ENCODE measurements at regions not wholly inside any gene's neighbourhood (a gene's known extent, or its start where the extent isn't known, plus 50 kb on each side); places are given as distances from the start of the nearest gene placed in this dataset.

GRCh38 chr4:52367282-52367830, 291.7 kb downstream of the USP46 start:
- Histone ChIP-seq H3K9me3 (replicated peaks; ENCODE audit: control insufficient read depth, insufficient read depth, low read length) (no peaks in the 10 kb centered on the region), H3K9me1 (replicated peaks; ENCODE audit: control insufficient read depth, extremely low read depth, insufficient read depth, low read length) (no peaks in the 10 kb centered on the region), H2AFZ (ENCODE audit: low read depth, low read length) (no peak overlapping the region), H3K27ac (ENCODE audit: insufficient read depth, low read depth, low read length) (no peak overlapping the region), H3K4me3 (replicated peaks in 1 of 3; ENCODE audit: insufficient read depth in 1 of 3, low read depth in 1 of 3, low read length in 3 of 3) (no peak overlapping the region), H3K27me3 (ENCODE audit: control insufficient read depth in 2 of 2, insufficient read depth in 2 of 2, low read length in 2 of 2) (peaks cover 0 to 2% of the 10 kb centered on the region in 2 experiments), H3K79me2 (ENCODE audit: control insufficient read depth, insufficient read depth, low read length) (no peaks in the 10 kb centered on the region), H3K4me2 (ENCODE audit: insufficient read depth, low read length) (no peak overlapping the region), H3K4me1 (ENCODE audit: control insufficient read depth, extremely low read depth, insufficient read depth, low read length) (no peaks in the 10 kb centered on the region), H4K20me1 (replicated peaks; ENCODE audit: control insufficient read depth, extremely low read depth, insufficient read depth, low read length) (no peaks in the 10 kb centered on the region), H3K36me3 (ENCODE audit: control insufficient read depth in 2 of 2, extremely low read depth in 1 of 2, insufficient read depth in 2 of 2, low read length in 2 of 2) (no peaks in the 10 kb centered on the region), H3K9ac (replicated peaks; ENCODE audit: extremely low read depth, insufficient read depth, low read length) (no peak overlapping the region)
- dilution Hi-C loops (cut with MboI; ENCODE audit: extremely low pct_ligation_motif_present, low sequenced_read_pairs), result no loop called here
- no TSS peak for BruUV-seq (replicated peaks)
- TF ChIP-seq JUN (IDR thresholded peaks at IDR 0.05; ENCODE audit: borderline replicate concordance, insufficient read depth, insufficient read length, low read depth) (no peak), FOS (IDR thresholded peaks at IDR 0.05; ENCODE audit: borderline replicate concordance, insufficient read depth, low read length) (no peak), POLR2AphosphoS5 (IDR thresholded peaks at IDR 0.05; ENCODE audit: insufficient read depth, low read depth, low read length) (no peak), GATA2 (IDR thresholded peaks at IDR 0.05; ENCODE audit: insufficient read depth, insufficient read length, low read depth, low read length) (no peak), POLR2A (IDR thresholded peaks at IDR 0.05; ENCODE audit: low read depth, low read length) (no peak), MYC (IDR thresholded peaks at IDR 0.05; ENCODE audit: low read depth, low read length) (no peak), EZH2 (IDR thresholded peaks at IDR 0.05; ENCODE audit: borderline replicate concordance, low read depth, low read length, severe bottlenecking) (no peak)
- TF ChIP-seq, protein P1, sequence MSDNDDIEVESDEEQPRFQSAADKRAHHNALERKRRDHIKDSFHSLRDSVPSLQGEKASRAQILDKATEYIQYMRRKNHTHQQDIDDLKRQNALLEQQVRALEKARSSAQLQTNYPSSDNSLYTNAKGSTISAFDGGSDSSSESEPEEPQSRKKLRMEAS (IDR thresholded peaks at IDR 0.05; ENCODE audit: insufficient read depth, insufficient read length), result no peak
- TF ChIP-seq, protein P2, sequence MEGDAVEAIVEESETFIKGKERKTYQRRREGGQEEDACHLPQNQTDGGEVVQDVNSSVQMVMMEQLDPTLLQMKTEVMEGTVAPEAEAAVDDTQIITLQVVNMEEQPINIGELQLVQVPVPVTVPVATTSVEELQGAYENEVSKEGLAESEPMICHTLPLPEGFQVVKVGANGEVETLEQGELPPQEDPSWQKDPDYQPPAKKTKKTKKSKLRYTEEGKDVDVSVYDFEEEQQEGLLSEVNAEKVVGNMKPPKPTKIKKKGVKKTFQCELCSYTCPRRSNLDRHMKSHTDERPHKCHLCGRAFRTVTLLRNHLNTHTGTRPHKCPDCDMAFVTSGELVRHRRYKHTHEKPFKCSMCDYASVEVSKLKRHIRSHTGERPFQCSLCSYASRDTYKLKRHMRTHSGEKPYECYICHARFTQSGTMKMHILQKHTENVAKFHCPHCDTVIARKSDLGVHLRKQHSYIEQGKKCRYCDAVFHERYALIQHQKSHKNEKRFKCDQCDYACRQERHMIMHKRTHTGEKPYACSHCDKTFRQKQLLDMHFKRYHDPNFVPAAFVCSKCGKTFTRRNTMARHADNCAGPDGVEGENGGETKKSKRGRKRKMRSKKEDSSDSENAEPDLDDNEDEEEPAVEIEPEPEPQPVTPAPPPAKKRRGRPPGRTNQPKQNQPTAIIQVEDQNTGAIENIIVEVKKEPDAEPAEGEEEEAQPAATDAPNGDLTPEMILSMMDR (IDR thresholded peaks at IDR 0.05; ENCODE audit: extremely low read depth in 1 of 2, insufficient read depth in 1 of 2, low read depth in 1 of 2, low read length in 2 of 2), result no peak
- POLR2A ChIA-PET, result no interaction called here
- CTCF ChIA-PET, result interaction anchor here (1.3 kb wide), 1 partner anchor 9 kb away, joined by 4 read pairs; no protein-coding TSS in a partner anchor
- FAIRE-seq, result no peak
- intact Hi-C loops (cut with micrococcal nuclease), result no loop called here
- no peak for DNase-seq (ENCODE audit: low read depth, low spot score)
